GM21515 (cell line): ENCODE measurements at regions not wholly inside any gene's neighbourhood (a gene's known extent, or its start where the extent isn't known, plus 50 kb on each side); places are given as distances from the start of the nearest gene placed in this dataset.

Source experiments
- ATAC-seq: cut with Tn5 transposase; IDR thresholded peaks from one replicate; pipeline ENCODE4 v1.9.1; 2021; ENCODE audit not compliant: unreplicated experiment

- no peak for ATAC-seq
These were observed 219.1 kb upstream of the KIRREL3 start for GRCh38 chr11:127219704-127220103.

- no peak for ATAC-seq
These were observed 217.7 kb upstream of the KIRREL3 start for GRCh38 chr11:127218275-127218608.

GRCh38 chr11:127217452-127218274 lies 217.1 kb upstream of the KIRREL3 start:
- no peak for ATAC-seq

GRCh38 chr11:127205688-127206217 lies 205.2 kb upstream of the KIRREL3 start:
- no peak for ATAC-seq

GRCh38 chr11:127203490-127203889 lies 202.9 kb upstream of the KIRREL3 start:
- ATAC-seq: no peak

- ATAC-seq: no peak
These were observed 201.5 kb upstream of the KIRREL3 start for GRCh38 chr11:127202105-127202504.

- ATAC-seq: no peak
These were observed 198.8 kb upstream of the KIRREL3 start for GRCh38 chr11:127199306-127199801.

GRCh38 chr11:127195501-127196120 lies 195.0 kb upstream of the KIRREL3 start:
- ATAC-seq: no peak

GRCh38 chr11:127194521-127194920 lies 194.0 kb upstream of the KIRREL3 start:
- no peak for ATAC-seq

- ATAC-seq: no peak
These were observed 193.4 kb upstream of the KIRREL3 start for GRCh38 chr11:127193950-127194349.

GRCh38 chr11:127191689-127192088 lies 191.1 kb upstream of the KIRREL3 start:
- no peak for ATAC-seq

GRCh38 chr11:127191261-127191660 lies 190.7 kb upstream of the KIRREL3 start:
- ATAC-seq: no peak

GRCh38 chr11:127182586-127183203 lies 182.1 kb upstream of the KIRREL3 start:
- ATAC-seq: no peak

- ATAC-seq: no peak
These were observed 156.7 kb upstream of the KIRREL3 start for GRCh38 chr11:127157225-127157624.

GRCh38 chr11:127149410-127149809 lies 148.8 kb upstream of the KIRREL3 start:
- no peak for ATAC-seq

GRCh38 chr11:127143251-127143650 lies 142.7 kb upstream of the KIRREL3 start:
- ATAC-seq: no peak

- no peak for ATAC-seq
These were observed 138.0 kb upstream of the KIRREL3 start for GRCh38 chr11:127138613-127139012.

GRCh38 chr11:127137771-127138280 lies 137.3 kb upstream of the KIRREL3 start:
- ATAC-seq: no peak

- ATAC-seq: no peak
These were observed 135.9 kb upstream of the KIRREL3 start for GRCh38 chr11:127136438-127136837.

GRCh38 chr11:127135256-127135655 lies 134.7 kb upstream of the KIRREL3 start:
- ATAC-seq: no peak

- no peak for ATAC-seq
These were observed 132.5 kb upstream of the KIRREL3 start for GRCh38 chr11:127133061-127133460.

- ATAC-seq: no peak
These were observed 129.8 kb upstream of the KIRREL3 start for GRCh38 chr11:127130321-127130720.
